NCI-H1105 (cell line): ENCODE measurements at regions not wholly inside any gene's neighbourhood (a gene's known extent, or its start where the extent isn't known, plus 50 kb on each side); places are given as distances from the start of the nearest gene placed in this dataset.
"Not testable (repeated sequence)": the region's sequence is repeated elsewhere in the genome, so short reads cannot be mapped to it uniquely, and the experiment has no call there.

Experiments used
- DNase-seq: peaks from one replicate; lab custom pipeline; 2025; lab: John Stamatoyannopoulos, UW

DNA sequence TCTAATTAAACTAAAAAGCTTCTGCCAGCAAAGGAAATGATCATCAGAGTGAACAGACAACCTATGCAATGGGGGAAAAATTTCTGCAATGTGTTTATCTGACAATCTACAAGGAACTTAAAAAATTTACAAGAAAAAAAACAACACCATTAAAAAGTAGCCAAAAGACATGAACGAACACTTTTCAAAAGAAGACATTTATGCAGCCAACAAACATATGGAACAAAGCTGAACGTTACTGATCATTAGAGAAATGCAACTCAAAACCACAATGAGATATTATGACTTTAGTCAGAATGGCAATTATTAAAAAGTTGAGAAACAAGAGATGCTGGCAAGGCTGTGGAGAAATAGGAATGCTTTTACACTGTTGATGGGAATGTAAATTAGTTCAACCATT, 530.4 kb upstream of the DAB2 start:
- DNase-seq = no peak

DNA sequence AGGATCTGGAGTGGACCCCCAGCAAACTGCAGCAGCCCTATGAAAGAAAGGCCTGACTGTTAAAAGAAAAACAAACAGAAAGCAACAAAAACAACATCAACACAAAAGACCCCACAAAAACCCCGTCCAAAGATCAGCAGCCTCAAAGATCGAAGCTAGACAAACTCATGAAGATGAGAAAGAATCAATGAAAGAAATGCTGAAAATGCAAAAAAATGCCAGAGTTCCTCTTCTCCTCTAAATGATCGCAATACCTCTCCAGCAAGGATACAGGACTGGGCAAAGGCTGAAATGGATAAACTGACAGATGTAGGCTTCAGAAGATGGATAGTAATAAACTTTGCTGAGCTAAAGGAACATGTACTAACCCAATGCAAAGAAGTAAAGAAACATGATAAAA, 526.3 kb upstream of the DAB2 start:
- no peak for DNase-seq

GRCh38 chr5:39948867-39949468, 524.2 kb upstream of the DAB2 start:
- peak; percentile 34 for DNase-seq

- no peak for DNase-seq
These were observed 523.6 kb upstream of the DAB2 start for GRCh38 chr5:39948341-39948740.

DNA sequence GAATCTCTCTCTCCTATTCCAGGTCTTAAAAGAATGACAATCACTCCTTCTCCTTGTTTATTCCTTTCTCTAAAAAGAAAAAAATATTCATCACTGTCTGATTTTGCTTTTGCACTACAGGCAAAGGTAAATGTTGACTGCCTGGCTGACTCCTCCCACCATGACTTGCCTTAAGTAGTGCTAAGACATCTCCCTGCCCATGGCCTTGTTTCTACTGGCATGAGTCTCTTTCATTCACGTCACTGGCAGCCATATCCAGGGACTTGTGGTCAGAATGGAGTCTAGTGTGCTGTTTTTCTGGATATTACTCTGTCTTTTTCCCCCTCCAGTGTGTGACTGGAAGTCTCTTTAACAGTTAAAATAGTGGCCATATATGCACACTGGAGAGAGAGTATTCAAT, 522.9 kb upstream of the DAB2 start:
- DNase-seq = no peak

GRCh38 chr5:39946356-39947045, 521.7 kb upstream of the DAB2 start:
- DNase-seq = no peak

- no peak for DNase-seq
These were observed 521.1 kb upstream of the DAB2 start for GRCh38 chr5:39945870-39946269.

DNA sequence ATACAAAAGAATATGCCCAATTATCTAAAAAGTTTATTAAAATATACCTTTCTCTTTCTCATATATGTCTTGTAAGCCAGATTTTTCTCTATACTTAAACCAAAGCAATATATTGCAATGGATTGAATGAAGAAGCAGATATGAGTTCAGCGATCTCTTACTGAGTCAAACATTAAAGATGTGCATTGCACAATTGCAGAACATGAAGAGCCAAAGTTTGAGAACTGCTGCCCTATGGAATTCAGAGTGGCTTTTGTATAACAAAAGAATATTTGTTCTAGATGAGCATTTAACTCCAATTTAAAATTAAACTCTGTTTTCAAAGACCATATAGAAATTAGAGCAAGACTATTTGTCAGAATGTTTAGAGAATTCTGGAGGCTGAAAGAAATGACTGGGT, 519.0 kb upstream of the DAB2 start:
- DNase-seq = no peak

- no peak for DNase-seq
These were observed 517.8 kb upstream of the DAB2 start for GRCh38 chr5:39942606-39943005.

GRCh38 chr5:39941416-39941815, 516.6 kb upstream of the DAB2 start:
- no peak for DNase-seq

DNA sequence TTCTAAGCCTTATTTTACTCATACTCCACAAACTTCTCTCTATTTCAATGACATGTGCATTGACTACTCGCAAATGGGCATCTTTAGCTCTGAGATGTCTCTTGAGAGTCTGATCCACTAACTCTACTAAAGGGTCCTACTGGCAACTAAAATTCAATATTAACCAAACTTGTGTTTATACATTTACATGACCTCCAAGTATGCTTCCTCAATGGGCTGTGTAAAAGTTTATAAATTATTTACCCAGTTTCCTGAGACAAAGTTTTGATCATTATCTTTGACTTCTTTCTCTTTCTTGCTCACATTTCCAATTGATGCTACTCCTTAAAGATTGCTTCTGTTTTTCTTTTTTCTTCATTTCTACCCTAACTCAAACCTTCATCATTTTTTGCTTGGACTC, 510.1 kb upstream of the DAB2 start:
- DNase-seq = no peak

DNA sequence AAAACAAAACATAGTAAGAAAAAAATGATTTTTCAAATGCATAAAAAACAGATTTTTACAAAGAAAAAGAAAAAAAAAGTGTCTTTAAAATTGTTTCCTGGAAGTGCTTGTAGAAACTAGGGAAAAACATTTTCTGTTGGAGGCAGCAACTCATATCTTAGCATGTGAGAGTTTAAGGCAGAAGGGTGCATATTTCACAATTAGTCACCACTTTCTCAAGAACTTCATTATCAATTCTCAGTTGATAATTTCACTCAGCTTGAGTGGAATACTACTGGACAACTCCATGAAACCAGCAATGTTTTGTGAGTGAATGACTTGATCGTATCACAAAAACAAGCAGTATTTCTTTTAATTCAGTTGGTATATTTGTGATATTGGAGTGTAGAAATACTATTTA, 508.3 kb upstream of the DAB2 start:
- no peak for DNase-seq

GRCh38 chr5:39928709-39929108, 503.9 kb upstream of the DAB2 start:
- DNase-seq = no peak

- no peak for DNase-seq
These were observed 495.1 kb upstream of the DAB2 start for GRCh38 chr5:39919876-39920275.

- DNase-seq = no peak
These were observed 488.1 kb upstream of the DAB2 start for GRCh38 chr5:39912906-39913305.

DNA sequence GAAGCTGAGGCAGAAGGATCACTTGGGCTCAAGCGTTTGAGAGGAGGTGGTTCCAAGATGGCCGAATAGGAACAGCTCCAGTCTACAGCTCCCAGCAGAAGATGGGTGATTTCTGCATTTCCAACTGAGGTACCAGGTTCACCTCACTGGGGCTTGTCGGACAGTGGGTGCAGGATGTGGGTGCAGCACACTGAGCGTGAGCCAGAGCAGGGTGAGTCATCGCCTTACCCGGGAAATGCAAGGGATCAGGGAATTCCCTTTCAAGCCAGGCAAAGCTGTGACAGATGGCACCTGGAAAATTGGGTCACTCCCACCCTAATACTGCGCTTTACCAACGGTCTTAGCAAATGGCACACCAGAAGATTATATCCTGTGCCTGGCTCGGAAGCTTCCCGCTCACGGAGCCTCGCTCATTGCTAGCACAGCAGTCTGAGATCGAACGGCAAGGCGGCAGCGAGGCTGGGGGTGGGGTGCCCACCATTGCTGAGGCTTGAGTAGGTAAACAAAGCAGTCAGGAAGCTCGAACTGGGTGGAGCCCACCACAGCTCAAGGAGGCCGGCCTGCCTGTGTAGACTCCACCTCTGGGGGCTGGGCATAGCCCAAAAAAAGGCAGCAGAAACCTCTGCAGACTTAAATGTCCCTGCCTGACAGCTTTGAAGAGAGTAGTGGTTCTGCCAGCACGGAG, 482.6 kb upstream of the DAB2 start:
- not testable (repeated sequence) for DNase-seq

- no peak for DNase-seq
These were observed 481.4 kb upstream of the DAB2 start for GRCh38 chr5:39906146-39906545.

DNA sequence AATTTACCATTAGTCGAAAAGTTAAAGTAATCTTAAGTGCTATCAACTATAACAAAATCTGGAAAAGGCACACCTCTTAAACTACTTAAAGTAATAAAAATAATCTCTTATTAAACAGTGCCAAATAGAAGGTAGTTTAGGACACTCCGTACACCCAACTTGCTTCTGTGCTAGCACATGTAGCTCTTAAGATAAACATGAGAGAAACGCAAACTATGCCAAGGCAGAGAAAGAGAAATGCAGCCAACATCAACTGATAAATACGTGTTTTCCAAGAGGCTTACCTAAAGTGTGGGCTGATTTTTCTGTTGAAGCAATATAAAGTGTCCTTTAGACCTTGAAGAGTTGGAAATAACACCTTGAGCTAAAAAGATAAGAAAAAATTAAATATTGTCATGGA, 480.6 kb upstream of the DAB2 start:
- no peak for DNase-seq

DNA sequence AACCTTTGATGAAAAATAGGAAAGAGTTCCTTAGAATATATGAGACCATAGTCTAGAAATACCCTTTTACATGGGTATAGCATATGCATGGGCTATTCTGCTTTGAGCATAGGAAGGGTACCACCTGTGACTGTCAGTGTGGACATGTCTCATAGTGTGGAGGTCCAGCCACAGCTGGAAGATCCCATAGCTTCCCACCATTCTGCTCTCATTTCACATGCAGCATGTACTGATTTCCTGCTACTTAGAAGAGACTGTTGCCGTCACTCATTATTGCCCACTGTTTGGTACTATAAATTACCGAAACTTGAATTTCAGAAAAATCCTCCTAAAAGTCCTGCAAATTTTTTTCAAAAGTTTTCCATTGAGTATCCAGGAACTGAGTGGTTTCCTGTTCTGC, 477.8 kb upstream of the DAB2 start:
- no peak for DNase-seq

GRCh38 chr5:39898731-39899130, 474.0 kb upstream of the DAB2 start:
- no peak for DNase-seq

DNA sequence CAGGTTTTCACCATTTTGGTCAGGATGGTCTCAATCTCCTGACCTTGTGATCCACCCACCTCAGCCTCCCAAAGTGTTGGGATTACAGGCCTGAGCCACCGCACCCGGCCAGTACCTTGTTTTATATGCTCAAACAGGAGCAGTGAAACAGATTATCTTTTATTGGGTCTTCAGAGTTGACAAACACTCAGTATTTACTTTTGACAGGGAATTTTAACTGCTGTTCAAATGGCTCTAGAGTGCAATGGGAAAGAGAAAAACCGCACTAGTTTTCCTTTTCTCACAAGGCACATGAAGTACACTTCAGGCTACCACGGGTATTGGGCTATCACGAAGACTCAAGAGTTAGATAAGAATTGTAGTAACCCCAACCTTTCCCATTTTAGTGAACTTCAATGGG, 471.9 kb upstream of the DAB2 start:
- DNase-seq = no peak

GRCh38 chr5:39896104-39896503, 471.3 kb upstream of the DAB2 start:
- DNase-seq = no peak

DNA sequence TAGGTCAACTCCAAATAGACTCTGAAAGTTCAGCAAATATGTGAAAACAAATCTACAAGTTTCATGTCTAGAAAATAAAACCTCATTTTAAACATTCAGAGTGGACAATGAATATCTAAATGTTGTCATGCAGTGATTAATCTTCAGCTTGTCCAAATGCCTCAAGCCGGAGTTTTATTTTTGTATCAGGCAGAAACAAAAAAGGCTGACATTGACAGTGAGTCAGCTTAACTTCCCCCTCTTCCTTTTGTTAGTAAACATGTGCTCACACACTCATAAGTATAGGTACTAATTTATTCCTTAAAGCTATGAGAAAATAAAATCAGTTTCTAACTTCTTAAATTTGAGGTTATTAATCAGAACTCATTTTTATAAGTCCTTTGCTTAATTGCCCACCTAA, 467.9 kb upstream of the DAB2 start:
- no peak for DNase-seq

DNA sequence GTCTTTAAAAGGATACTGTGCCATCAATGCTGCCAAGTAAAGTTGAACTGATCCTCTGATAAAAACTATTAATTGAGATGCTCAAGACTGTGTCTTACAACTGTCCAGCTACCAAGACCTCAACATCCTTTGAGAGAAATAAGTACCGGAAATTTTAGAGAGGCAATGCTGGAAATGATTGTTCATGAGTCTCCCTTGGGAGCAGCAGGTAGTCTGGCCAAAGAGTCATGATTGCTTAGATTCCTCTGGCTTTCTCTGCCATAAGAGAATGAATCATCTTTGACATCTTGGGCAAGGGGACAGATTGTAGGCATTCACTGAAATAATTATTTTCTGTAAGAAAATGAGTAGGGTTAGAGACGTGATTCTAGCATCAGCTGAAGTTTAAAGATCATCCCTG, 466.6 kb upstream of the DAB2 start:
- DNase-seq = no peak
